ENCODE measurements at regions not wholly inside any gene's neighbourhood (a gene's known extent, or its start where the extent isn't known, plus 50 kb on each side); places are given as distances from the start of the nearest gene placed in this dataset.

DNA sequence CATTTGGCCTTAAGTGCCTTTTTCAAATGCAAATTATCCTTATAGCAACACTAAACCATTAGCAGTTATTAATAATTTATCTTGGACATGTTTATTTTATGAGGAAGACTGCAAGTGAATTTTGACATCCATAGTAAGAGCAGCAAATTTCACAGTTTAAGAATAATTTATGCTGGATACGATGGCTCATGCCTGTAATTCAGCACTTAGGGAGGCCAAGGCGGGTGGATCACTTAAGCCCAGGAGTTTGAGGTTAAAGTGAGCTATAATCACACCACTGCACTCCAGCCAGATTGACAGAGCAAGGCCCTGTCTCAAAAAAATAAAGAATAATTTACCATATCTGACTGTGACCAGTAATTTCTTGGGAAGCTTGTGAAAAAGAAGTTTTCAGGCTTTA, 286.2 kb downstream of the TMX3 start:
- TF ChIP-seq, protein P1, sequence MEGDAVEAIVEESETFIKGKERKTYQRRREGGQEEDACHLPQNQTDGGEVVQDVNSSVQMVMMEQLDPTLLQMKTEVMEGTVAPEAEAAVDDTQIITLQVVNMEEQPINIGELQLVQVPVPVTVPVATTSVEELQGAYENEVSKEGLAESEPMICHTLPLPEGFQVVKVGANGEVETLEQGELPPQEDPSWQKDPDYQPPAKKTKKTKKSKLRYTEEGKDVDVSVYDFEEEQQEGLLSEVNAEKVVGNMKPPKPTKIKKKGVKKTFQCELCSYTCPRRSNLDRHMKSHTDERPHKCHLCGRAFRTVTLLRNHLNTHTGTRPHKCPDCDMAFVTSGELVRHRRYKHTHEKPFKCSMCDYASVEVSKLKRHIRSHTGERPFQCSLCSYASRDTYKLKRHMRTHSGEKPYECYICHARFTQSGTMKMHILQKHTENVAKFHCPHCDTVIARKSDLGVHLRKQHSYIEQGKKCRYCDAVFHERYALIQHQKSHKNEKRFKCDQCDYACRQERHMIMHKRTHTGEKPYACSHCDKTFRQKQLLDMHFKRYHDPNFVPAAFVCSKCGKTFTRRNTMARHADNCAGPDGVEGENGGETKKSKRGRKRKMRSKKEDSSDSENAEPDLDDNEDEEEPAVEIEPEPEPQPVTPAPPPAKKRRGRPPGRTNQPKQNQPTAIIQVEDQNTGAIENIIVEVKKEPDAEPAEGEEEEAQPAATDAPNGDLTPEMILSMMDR (IDR thresholded peaks at IDR 0.05) = no peak
- TF ChIP-seq POLR2A (IDR thresholded peaks at IDR 0.05) = no peak

All from Peyer's patch (tissue), 4 donors.